CD14-positive monocyte (primary cell): ENCODE measurements at regions not wholly inside any gene's neighbourhood (a gene's known extent, or its start where the extent isn't known, plus 50 kb on each side); places are given as distances from the start of the nearest gene placed in this dataset.

Experiments
- DNase-seq, 3 donors: peaks; one replicate each; pipeline ENCODE4 v3.0.0-alpha.2; 2011 to 2022
- H2AFZ ChIP-seq: 2 replicates; pipeline ENCODE4 v1.6.0; 2012; ENCODE audit warnings: mild to moderate bottlenecking, low read depth, low read length, inconsistent platforms; ENCODE audit not compliant: insufficient read depth, poor library complexity, severe bottlenecking
- H3K27ac ChIP-seq, 2 donors: 1 replicate in 1 of 2; 2 replicates in 1 of 2; pipeline ENCODE4 v1.5.1; 2012 to 2013; ENCODE audit warnings: low read length in 2 of 2, control low read depth in 1 of 2, inconsistent platforms in 1 of 2, low read depth in 1 of 2, mild to moderate bottlenecking in 1 of 2
- H3K27me3 ChIP-seq, 2 donors: one replicate each; pipeline versions ENCODE4 v1.6.0 to v1.6.1; 2011 to 2013; ENCODE audit warnings: low read length in 2 of 2; ENCODE audit not compliant: control insufficient read depth in 2 of 2, insufficient read depth in 2 of 2
- H3K36me3 ChIP-seq, 2 donors: replicated peaks in 1 of 2; 1 replicate in 1 of 2; 2 replicates in 1 of 2; pipeline versions ENCODE4 v1.5.1 to v1.6.1; 2012 to 2013; ENCODE audit warnings: low read length in 2 of 2, control low read depth in 1 of 2, inconsistent platforms in 1 of 2, mild to moderate bottlenecking in 1 of 2; ENCODE audit not compliant: insufficient read depth in 2 of 2, control insufficient read depth in 1 of 2
- H3K4me1 ChIP-seq, 2 donors: 1 replicate in 1 of 2; 2 replicates in 1 of 2; pipeline versions ENCODE4 v1.5.1 to v1.6.1; 2012 to 2013; ENCODE audit warnings: low read length in 2 of 2, control low read depth in 1 of 2, inconsistent platforms in 1 of 2, mild to moderate bottlenecking in 1 of 2, moderate library complexity in 1 of 2; ENCODE audit not compliant: insufficient read depth in 2 of 2, control insufficient read depth in 1 of 2
- H3K4me2 ChIP-seq: replicated peaks from 2 replicates; pipeline ENCODE3; 2012; ENCODE audit warnings: low read length, moderate library complexity, mild to moderate bottlenecking; ENCODE audit not compliant: poor library complexity, severe bottlenecking; ENCODE audit errors: extremely low read depth
- H3K4me3 ChIP-seq, 3 experiments: fragments of 200-600 bp in 1 of 3; sonication (generic) in 1 of 3; replicated peaks in 1 of 3; 1 replicate in 2 of 3; 2 replicates in 1 of 3; pipeline ENCODE4 v1.5.1; 2011 to 2013; ENCODE audit warnings: low read length in 3 of 3, mild to moderate bottlenecking in 3 of 3, control low read depth in 2 of 3, low read depth in 2 of 3, inconsistent platforms in 1 of 3, moderate library complexity in 1 of 3
- H3K79me2 ChIP-seq: 2 replicates; pipeline ENCODE4 v1.6.0; 2012; ENCODE audit warnings: mild to moderate bottlenecking, control low read depth, inconsistent platforms, low read length, moderate library complexity; ENCODE audit not compliant: insufficient read depth
- H3K9ac ChIP-seq: 2 replicates; pipeline ENCODE4 v1.6.0; 2017; ENCODE audit warnings: low read length, mild to moderate bottlenecking; ENCODE audit not compliant: insufficient read depth, poor library complexity, severe bottlenecking
- H3K9me3 ChIP-seq, 2 donors: replicated peaks in 1 of 2; 1 replicate in 1 of 2; 2 replicates in 1 of 2; pipeline versions ENCODE4 v1.5.1 to v1.6.1; 2012 to 2013; ENCODE audit warnings: low read length in 2 of 2, control low read depth in 1 of 2; ENCODE audit not compliant: control insufficient read depth in 1 of 2, insufficient read depth in 1 of 2
- H4K20me1 ChIP-seq: 2 replicates; pipeline ENCODE4 v1.6.0; 2012; ENCODE audit warnings: mild to moderate bottlenecking, low read length, control low read depth, moderate library complexity; ENCODE audit not compliant: insufficient read depth
- H3K27ac Mint-ChIP-seq, 7 donors: one replicate each; pipeline ENCODE4 v1.8.0; 2020; ENCODE audit warnings: mild to moderate bottlenecking in 7 of 7, mixed read lengths in 7 of 7, moderate library complexity in 6 of 7, inconsistent platforms in 2 of 7
- H3K27me3 Mint-ChIP-seq, 3 donors: one replicate each; pipeline ENCODE4 v1.8.0; 2021 to 2022; ENCODE audit warnings: low read depth in 3 of 3, mild to moderate bottlenecking in 3 of 3, mixed read lengths in 3 of 3, moderate library complexity in 3 of 3, inconsistent platforms in 1 of 3
- H3K36me3 Mint-ChIP-seq, 2 donors: one replicate each; pipeline ENCODE4 v1.8.0; 2020; ENCODE audit warnings: mixed read lengths in 2 of 2, inconsistent platforms in 1 of 2, mild to moderate bottlenecking in 1 of 2
- H3K4me1 Mint-ChIP-seq: one replicate; pipeline ENCODE4 v1.8.0; 2020; ENCODE audit warnings: mild to moderate bottlenecking, mixed read lengths
- H3K4me3 Mint-ChIP-seq, 2 donors: one replicate each; pipeline ENCODE4 v1.8.0; 2020; ENCODE audit warnings: mild to moderate bottlenecking in 2 of 2, mixed read lengths in 2 of 2, moderate library complexity in 1 of 2
- H3K9me3 Mint-ChIP-seq, 7 donors: one replicate each; pipeline ENCODE4 v1.8.0; 2020 to 2022; ENCODE audit warnings: mixed read lengths in 7 of 7, mild to moderate bottlenecking in 6 of 7, moderate library complexity in 6 of 7, inconsistent platforms in 2 of 7
- CTCF ChIP-seq: fragments of 200-600 bp; IDR thresholded peaks from one replicate; pipeline ENCODE4 v1.8.0; 2022; ENCODE audit warnings: antibody characterized with exemption, mild to moderate bottlenecking
- WGBS: methylation state at CpG from one replicate; pipeline ENCODE4 v1.1.5; 2013; ENCODE audit warnings: missing lambda C conversion rate; ENCODE audit not compliant: insufficient coverage; 5-methylcytosine and 5-hydroxymethylcytosine counted together
- intact Hi-C, 2 donors: fragments of 100-400 bp; cut with micrococcal nuclease; formaldehyde crosslinking; loops; one replicate each; pipeline versions ENCODE4 v1.15.0 to v1.15.1; 2023

GRCh38 chr5:29378104-29378503, 1815.4 kb upstream of the CDH6 start:
- Histone ChIP-seq H3K27me3 (no peaks in the 10 kb centered on the region), H3K4me2 (no peak overlapping the region), H3K9ac (no peak overlapping the region), H4K20me1 (no peaks in the 10 kb centered on the region), H3K27ac (no peak overlapping the region), H3K79me2 (no peaks in the 10 kb centered on the region), H3K9me3 (peaks cover 10 to 14% of the 10 kb centered on the region in 2 donors), H3K36me3 (no peaks in the 10 kb centered on the region), H2AFZ (no peak overlapping the region), H3K4me3 (no peak overlapping the region), H3K4me1 (no peaks in the 10 kb centered on the region)
- Mint-ChIP-seq H3K4me1 (no peaks in the 10 kb centered on the region), H3K27me3 (no peaks in the 10 kb centered on the region), H3K9me3 (peaks cover 0 to 6% (median 4%) of the 10 kb centered on the region in 7 donors), H3K36me3 (no peaks in the 10 kb centered on the region), H3K4me3 (no peak overlapping the region), H3K27ac (no peak overlapping the region)
- WGBS: no CpG with 5 or more reads among the region's 5 CpGs
- TF ChIP-seq CTCF: no peak
- no peak for DNase-seq
- intact Hi-C loops: no loop called here

- intact Hi-C loops: no loop called here
- H3K9ac ChIP-seq: no peak overlapping the region
- H3K9me3 Mint-ChIP-seq: peaks cover 0 to 6% (median 2%) of the 10 kb centered on the region in 7 donors
Observed at GRCh38 chr5:29370248-29370647, 1823.2 kb upstream of the CDH6 start.

More at GRCh38 chr5:29370248-29370647, 1823.2 kb upstream of the CDH6 start:
- TF ChIP-seq CTCF: no peak
- Mint-ChIP-seq H3K27ac (no peak overlapping the region), H3K27me3 (no peaks in the 10 kb centered on the region), H3K4me1 (no peaks in the 10 kb centered on the region), H3K36me3 (no peaks in the 10 kb centered on the region), H3K4me3 (no peak overlapping the region)
- H2AFZ ChIP-seq: no peak overlapping the region
- H3K9me3 ChIP-seq: no peaks in the 10 kb centered on the region
- H3K4me3 ChIP-seq: no peak overlapping the region
- no peaks in the 10 kb centered on the region for H3K4me1 ChIP-seq
- H3K36me3 ChIP-seq: no peaks in the 10 kb centered on the region
- H3K79me2 ChIP-seq: no peaks in the 10 kb centered on the region
- WGBS: 92% methylated on average over 2 of the region's 5 CpGs
- DNase-seq: no peak
- H3K4me2 ChIP-seq: no peak overlapping the region
- no peak overlapping the region for H3K27ac ChIP-seq
- no peaks in the 10 kb centered on the region for H4K20me1 ChIP-seq
- no peaks in the 10 kb centered on the region for H3K27me3 ChIP-seq
